Activated CD4-positive, alpha-beta T cell treated with anti-CD3 and anti-CD28 coated beads, Interleukin-2, Interleukin-6, amounts not matched to agents 100 ng/mL and 50 ng/mL, durations not matched to agents 16 hours and 8 hours (primary cell): ENCODE measurements at regions not wholly inside any gene's neighbourhood (a gene's known extent, or its start where the extent isn't known, plus 50 kb on each side); places are given as distances from the start of the nearest gene placed in this dataset.
A peak's percentile ranks its signal among the peaks of the same experiment; 100 is the strongest.
"Not testable (repeated sequence)": the region's sequence is repeated elsewhere in the genome, so short reads cannot be mapped to it uniquely, and the experiment has no call there.

ENCODE experiments used
- DNase-seq: peaks from one replicate; pipeline ENCODE4 v3.0.0-alpha.2; 2020

DNA sequence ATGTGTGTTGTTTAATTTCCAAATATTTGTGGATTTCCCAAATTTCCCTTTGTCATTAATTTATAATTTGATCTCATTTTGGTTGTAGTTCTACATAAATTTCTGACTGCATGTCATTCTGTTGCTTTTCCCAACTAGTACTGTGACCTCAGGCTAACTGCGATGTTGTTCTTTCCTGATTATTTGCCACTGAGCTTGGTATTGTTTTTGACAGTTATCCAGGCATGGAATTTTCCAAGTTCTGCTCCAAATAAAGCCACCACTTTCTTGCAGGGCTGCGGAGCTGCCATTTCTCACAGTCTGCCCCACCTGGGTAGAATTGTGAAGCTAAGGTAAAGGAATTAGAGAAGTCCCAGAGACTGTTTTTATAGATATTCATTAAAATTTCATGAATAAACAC is 328.8 kb downstream of the ZNF674 start:
- DNase-seq, result no peak

DNA sequence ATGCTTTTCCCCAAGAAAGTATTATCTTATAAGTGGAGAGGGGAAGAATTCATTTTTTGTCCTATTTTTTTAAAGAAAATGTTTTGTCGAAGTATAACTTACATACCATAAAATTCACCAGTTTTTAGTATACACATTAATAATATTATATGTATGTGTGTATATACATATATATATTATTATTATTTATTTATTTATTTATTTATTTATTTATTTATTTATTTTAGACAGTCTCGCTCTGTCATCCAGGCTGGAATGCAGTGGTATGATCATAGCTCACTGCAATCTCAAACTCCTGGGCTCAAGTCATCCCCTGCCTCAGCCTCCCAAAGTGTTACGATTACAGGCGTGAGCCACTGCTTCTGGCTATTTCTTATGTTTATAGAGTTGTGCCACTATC is 334.1 kb downstream of the ZNF674 start:
- DNase-seq, result no peak

DNA sequence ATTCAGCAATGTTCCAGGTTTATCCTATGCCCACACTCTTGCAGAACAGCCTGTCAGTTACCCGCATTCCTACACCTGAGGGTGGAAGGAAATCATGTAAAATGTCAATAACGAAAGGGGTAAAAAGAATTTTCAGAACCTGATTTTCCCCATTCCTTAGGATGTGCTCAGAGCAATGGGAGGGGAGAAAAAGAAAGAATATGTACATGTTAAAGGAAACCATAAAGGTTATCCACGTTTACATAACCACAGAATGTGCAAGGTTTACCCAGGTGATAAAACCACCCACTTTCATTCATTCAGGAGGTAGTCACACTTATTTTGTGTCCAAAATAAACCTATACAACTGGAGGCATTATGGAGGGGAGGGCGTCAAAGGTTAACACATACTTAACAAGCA is 335.5 kb downstream of the ZNF674 start:
- no peak for DNase-seq

DNA sequence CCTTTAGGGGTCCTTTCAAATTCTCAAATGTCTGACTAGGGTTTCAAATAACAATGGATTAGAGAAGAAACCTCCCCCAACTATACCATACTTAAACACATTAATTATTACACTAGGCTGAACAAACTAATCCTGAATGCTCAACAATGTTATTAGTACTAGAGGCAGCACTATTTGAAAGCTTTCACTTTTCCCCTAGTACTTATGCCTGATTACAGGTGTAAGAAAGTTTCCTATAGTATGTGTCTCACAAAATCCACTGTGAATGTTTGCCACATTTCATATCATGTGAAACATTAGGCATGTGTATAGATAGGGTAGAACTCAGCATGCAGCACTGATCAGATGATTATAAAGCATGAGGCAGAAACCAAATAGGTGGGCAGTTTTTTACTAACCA is 336.2 kb downstream of the ZNF674 start:
- DNase-seq, result no peak

DNA sequence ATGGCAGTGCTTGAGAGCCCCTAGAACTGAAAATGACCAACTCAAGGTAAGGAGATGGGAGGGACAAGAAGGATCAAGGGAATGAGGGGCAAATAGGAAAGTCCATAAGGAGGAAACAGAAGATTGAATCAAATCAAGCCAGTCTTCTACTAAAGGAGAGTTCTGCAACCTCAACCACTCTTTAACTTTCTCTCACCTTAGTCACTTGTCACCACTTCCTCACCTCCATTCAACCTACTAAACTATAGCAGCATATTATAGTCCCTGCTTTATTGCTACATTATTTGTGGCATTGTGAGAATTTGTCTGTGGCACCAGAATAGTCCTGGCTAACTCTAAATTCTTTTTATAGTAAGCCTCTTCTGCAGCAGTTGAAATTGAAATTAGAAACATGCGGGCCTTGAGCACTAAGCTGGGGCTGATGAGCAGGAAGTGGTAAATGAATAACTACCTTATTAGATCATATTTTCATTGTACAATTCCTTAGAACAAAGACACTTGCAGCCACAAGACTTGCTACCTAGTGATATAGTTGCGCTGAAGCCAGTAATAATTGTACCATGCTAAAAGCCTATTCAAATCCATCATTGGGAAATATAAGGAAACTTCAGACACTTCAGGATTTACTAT is 336.9 kb downstream of the ZNF674 start:
- DNase-seq, result no peak

DNA sequence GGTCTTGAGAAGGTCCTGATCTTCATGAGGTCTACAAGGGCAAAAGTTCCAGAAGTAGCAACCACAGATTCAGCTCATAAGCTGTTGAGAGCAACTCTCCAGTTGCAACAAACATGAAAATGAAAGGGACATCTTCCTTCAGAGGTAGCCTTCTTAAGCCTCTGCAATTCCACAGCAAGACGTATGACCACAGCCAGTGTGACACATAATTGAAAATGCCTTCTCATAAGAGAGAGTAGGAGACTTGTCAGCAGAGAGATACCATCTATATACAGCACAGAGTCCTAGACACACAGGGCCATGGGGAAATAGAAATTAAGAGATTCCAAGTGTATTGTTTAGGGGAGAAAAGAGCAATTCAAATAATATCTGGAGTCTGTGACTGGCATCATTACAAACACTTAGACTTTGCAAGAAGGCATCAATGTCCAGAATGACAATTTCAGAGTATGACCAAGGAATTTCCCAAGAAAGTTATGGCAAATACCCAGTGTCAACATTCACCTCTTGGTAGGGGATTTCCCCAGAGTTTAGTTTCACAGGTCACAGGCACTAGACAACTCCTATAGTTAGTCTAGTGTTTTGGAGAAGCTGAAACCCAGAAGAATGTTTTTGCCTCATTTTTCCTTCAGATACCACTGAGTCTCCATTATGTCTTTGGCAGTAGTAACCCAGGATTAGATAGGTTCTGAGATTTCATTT is 340.3 kb downstream of the ZNF674 start:
- peak; percentile 5 for DNase-seq

DNA sequence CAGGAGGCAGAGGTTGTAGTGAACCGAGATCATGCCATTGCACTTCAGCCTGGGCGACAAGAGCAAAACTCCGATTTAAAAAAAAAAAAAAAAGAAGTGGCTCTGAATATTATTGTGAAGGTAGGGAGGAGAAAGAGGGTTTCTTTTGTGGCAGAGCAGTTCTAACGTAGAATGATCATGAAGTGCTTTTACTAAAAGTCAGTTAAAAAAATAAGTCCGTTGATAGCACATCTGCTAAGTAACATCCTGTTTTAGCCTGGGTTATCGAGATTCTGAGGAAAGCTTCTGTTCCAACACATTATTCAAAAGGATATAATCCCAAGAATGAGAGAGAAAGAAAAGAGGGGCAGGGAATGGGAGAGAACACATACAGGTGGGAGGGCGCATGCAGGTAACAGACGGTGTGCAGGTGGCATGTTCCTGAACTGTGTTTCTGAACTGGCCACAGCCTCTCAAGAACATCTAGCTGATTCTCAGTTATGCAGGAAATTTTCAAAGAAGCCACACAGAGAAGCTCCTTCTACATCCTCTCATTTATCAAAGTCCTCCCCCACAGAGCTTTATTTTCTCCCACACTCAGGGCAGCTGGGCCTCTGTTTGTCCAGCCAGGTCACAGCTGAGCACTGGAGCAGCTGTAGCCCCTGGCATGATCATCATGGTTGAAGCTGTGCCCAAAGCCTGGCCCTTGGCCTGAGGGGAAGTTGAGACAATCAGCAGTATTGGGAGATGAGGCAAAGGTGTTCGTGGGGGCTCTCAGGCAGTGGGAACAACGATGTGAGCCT is 342.3 kb downstream of the ZNF674 start:
- DNase-seq, result no peak

DNA sequence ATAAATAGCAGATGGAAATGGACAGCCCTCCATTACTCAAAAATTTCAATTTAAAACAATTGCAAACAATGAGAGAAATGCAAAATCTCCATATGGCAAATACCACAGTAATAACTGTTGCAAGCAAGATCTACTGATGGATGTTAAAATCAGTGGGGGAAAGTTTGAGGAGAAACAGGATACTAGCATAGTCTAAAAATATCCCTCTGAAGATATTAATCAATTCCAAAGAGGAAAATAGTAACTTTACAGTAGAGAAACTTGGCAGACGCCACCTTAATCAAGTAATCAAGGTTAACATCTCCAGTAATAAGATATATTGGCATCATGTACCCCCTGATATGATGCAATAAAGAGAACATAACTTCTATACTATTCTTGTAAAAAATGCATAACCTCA is 344.8 kb downstream of the ZNF674 start:
- no peak for DNase-seq

DNA sequence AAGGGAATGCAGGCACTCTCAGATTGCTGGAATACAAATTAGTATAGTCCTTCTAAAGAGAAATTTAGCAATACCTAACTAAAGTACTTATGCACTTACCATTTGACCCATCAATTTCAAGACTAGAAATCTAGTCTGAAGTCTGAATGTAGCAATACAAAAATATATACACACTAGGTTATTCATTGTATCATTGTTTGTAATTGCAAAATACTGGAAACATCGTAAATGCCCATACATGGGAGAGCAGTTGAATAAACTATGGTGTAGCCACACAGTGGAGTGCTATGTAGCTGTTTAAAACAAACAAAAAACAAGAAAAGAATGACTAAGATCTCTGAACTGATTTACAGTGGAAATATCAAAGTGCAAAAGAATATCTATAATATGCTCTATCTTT is 346.4 kb downstream of the ZNF674 start:
- no peak for DNase-seq

DNA sequence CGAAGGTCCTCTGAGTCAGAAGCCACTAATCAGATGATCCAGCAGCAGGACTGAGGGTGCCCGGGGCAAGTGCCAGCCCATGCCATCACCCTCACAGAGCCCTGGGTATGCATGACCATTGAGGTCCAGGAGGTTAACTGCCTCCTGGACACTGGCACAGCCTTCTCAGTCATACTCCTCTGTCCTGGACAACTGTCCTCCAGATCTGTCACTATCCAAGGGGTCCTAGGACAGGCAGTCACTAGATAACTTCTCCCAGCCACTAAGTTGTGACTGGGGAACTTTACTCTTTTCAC is 358.5 kb downstream of the ZNF674 start:
- not testable (repeated sequence) for DNase-seq

DNA sequence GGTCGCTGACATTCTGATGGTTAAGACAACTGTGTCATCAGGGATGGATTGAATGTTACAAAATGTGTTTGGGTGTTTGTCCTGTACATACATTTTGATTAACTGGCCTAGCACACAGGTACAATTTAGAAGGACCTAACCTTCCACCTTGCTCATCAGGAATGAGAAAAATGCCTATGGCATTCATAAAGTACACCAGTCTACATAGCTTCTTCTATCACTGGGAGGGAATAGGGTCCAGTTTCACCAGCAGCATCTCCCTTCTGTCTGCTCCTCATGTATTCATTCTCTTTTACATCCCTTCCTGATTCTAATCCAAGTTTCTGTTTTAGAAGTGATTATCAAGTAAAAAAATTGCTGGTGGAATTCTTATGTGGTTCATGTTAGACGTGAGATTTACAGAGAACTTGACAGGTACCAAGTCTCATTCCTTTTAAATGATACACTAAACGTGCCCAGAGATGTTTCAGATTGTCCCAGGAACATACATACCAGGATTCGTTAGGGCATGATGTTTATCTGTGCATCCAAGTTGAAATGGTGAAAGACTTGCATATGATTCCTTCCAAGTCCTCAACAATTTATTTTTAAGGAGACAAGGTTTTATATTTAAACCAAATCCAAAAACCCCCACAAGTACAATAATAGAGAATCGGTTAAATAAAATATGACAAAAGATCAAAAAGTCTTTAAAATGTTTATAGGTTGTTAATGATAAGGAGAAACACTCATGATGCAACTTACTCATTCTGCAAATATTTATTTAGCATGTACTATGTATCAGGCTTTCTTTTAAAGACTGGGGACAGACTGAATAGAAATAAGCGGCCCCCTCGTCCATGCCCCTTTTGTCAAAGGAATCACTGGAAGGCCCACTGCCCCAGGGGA is 359.1 kb downstream of the ZNF674 start:
- DNase-seq, result no peak

DNA sequence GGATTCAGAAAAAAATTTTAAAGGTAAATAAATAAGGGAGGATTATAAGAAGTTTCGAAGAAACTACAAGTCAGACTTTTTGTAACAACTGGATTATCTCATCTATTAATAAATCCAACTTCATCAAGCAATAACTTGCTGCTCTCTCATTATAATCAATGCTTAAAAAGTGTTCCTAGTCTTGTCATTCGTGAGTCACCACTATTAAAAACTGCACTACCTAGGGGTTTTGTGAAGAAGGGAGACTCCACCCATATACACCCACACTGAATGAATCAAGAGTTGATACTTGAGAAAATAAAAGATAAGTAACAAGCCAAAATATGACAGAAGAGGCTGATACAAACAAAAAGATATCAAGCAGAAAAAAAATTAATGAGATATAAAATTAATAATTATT is 360.5 kb downstream of the ZNF674 start:
- DNase-seq, result no peak

DNA sequence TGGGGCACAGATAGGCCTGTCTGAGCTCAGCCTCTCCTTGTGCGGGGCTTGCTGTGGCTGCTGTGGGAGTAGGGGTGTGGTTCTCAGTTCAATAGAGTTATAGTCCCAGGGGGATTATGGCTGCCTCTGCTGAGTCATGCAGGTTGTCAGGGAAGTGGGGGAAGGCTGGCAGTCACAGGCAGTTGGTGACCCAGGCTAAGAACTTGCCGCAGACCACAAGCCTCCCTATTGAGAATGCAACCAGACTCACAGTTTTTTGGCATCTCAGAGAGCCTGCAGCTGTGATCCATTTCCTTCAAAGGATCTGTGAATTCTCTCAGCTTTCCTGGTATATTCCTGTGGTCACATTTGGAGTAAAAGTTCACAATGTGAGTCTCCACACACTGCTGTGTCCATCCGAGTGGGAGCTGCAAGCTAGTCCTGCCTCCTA is 364.9 kb downstream of the ZNF674 start:
- DNase-seq, result peak; percentile 11

DNA sequence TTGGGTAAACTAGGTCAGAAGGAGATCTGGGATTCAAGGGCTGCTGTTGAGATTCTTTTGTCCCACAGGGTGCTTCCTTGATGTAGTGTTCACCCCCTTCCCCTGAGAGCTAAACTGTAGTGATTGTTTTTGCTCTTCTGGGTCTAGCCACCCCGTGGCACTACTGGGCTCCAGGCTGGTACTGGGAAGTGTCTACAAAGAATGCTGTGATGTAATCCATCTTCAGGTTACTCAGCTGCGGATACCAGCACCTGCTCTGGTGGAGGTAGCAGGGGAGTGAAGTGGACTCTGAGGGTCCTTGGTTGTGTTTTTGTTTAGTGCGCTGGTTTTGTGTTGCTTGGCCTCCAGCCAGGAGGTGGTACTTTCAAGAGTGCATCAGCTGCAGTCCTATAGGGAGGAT is 365.5 kb downstream of the ZNF674 start:
- no peak for DNase-seq

DNA sequence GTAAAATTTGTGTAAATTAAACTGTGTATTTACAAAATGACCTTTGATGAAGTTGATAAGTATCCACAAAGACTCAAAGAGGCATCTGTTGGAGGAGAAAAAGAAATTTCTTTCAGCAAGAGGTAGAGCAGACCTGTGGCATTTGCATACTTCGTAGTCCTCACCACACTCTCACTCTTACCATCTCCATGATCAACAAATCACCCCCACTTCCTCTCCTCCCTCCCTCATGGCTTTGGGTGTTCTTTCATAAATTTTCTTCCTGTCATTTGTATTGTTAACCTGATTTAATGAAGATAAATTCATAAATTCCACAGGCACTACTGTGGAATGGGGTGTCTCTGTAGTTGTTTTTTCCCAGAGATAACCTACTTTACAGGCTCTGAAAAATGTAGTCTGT is 366.5 kb downstream of the ZNF674 start:
- no peak for DNase-seq

DNA sequence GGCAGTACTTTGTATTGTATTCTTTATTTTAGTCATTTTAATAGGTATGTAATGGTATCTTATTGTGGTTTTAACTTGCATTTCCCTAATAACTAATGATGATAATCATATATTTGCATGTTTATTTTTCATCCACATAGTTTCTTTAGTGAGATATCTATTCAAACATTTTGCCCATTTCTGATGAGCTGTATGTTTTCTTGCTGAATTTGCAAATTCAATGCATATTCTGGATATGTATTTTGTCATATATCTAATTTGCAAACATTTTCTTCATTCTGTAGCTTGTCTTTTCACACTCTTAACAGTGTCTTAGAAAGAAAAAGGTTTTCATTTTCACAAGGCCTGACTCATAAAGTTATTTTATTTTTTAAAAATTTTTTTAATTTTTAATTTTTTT is 372.1 kb downstream of the ZNF674 start:
- DNase-seq, result no peak

DNA sequence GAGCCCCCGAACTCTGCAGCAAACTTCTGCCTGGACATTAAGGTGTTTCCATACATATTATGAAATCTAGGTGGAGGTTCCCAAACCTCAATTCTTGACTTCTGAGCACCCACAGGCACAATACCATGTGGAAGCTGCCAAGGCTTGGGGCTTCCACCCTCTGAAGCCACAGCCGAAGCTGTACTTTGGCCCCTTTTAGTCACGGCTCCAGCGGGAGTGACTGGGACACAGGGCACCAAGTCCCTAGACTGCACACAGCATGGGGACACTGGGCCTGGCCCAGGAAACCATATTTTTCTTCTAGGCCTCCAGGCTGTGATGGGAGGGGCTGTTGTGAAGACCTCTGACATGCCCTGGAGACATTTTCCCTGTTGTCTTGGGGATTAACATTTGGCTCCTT is 373.8 kb downstream of the ZNF674 start:
- not testable (repeated sequence) for DNase-seq

DNA sequence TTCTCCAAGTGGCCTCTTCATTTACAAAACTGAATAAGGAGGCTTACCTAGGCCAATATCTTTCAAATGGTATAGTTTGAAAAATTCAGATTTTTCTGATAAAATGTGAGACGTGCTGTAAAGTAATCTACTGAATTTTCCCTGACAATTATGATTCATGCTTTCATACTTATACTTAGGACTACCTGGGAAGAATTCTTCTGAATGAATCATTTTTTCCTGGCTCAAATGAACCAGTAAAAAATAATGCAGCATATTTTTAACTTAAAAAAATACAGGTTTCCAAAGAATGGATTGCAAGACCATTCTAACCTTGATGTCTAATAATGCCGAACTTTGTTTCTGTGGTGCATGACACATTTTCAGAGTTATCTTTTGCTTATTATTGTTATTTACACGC is 375.4 kb downstream of the ZNF674 start:
- no peak for DNase-seq

DNA sequence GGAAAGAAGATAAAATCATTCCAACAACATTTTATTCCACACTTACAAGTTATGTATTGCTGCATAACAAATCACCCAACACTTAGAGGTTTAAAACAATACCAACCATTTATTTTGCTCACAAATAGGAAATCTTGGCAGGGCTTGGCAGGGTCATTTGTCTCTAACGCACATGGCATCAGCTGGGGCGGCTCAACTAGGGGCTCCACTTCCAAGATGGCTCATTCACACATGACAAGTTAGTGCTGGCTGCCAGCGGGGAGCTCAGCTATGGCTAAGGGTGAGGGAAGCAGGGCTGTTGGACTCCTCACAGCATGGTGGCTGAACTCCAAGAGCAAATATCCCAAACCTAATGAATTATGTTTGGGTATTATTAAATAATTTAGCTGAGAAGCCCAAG is 377.0 kb downstream of the ZNF674 start:
- no peak for DNase-seq

DNA sequence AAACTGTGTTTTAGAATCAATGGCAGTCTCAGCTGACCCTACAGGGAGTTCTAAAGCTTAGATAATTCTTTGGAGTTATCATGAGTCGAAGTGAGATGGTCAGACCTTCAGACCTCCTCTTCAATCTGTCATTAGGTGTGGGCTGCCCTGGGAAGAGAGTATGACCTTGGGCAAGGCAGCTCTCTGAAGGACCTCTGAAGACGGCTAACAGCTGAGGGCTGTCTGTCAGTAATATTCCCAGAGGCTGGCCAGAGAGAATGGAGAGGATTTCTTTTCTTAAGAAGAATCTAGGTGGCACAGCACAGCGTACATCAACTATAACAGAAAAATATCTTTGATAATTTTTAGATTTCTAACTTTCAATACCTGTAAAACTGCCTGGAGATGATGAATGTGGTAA is 379.4 kb downstream of the ZNF674 start:
- DNase-seq, result no peak

DNA sequence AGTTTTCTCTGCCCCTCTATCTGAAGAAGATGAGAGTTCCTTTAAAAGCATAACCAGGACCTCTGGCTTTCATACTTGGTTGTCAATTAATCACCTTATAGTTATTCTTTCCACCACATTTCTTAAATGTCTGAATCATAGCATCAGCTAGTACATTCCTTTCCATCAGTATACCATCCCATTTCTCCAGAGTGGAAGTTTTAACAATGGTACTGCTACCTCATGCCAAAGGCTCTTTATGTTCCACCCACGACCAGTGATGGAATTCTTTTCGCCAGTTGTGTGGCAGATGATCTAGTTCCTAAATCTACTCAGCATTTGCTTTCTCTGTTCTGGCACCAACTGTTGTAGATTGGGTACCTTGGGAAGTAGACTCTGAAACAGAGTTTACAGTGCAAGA is 379.8 kb downstream of the ZNF674 start:
- no peak for DNase-seq

DNA sequence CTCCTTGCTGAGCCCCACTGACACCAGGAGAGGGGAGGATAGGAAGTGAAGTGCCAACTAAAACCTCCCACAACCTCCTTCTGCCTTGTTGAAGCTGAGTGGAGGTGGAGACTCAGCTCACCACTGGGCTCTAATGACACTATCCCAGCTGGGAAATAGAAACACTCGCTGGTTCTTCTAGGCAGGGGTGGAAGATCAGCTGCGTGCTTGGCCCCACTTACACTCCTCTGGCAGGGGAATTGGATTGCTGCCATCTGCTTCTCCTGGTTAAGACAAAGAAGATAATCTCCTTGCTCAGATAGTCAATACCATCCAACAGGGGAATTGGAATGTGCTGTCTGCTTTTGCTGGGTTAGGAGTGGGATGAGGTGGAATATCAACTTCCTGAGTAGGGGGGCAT is 392.5 kb downstream of the ZNF674 start:
- DNase-seq, result no peak

DNA sequence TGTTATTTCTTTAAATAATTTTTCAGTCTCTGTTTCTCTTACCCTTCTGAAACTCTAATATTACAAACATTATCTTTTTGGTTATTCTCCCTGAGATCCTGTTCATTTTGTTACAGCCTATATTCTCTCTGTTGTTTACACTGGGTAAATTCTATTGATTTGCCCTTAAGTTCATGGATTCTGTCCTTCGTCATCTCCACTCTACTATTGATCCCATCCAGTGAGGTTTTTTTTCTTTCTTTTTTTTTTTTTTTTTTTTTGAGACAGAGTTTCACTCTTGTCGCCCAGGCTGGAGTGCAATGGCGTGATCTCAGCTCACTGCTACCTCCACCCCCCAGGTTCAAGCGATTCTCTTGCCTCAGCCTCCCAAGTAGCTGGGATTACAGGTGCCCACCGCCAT is 393.9 kb downstream of the ZNF674 start:
- not testable (repeated sequence) for DNase-seq
